ENCODE measurements at regions not wholly inside any gene's neighbourhood (a gene's known extent, or its start where the extent isn't known, plus 50 kb on each side); places are given as distances from the start of the nearest gene placed in this dataset.
"Not testable (repeated sequence)": the region's sequence is repeated elsewhere in the genome, so short reads cannot be mapped to it uniquely, and the experiment has no call there.

DNA sequence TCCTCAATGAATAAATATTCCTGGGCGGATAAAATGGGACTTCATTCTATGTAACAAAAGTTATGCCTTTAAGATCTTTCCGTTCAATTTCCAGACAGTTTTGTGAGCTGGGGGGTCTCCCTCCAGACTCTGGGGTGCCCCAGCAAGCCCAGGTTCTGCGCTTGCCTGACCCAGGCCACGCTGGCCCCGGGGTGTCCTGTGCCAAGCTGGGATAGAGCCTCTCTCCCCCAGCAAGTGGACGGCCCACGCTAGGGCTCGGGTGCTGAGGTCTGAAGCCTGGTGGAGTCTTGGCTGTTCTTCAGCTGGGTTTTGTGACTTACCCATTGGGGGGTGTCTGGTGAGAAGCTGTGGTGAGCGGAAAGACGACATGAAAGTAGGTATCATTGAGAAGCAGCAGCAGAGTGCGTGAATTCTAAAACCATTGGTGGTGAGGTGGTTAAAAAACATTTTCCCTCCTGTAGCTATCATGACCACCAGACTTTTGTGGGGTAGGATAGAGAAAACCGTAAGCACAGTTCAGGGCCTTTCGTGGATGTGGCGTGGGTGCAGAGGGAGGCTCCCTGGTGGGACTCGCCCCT lies 346.8 kb downstream of the ANAPC1 start:
- Mint-ChIP-seq H3K4me3 (ENCODE audit: unreplicated experiment) (no peak overlapping the region), H3K27ac (ENCODE audit: unreplicated experiment) (no peak overlapping the region), H3K36me3 (ENCODE audit: unreplicated experiment) (no peaks in the 10 kb centered on the region), H3K9me3 (ENCODE audit: unreplicated experiment) (peaks cover 4% of the 10 kb centered on the region), H3K27me3 (ENCODE audit: unreplicated experiment) (peaks cover 2% of the 10 kb centered on the region), H3K4me1 (ENCODE audit: low read depth, unreplicated experiment) (peaks cover 7% of the 10 kb centered on the region)
- no peak for DNase-seq
- TF ChIP-seq, protein P1, sequence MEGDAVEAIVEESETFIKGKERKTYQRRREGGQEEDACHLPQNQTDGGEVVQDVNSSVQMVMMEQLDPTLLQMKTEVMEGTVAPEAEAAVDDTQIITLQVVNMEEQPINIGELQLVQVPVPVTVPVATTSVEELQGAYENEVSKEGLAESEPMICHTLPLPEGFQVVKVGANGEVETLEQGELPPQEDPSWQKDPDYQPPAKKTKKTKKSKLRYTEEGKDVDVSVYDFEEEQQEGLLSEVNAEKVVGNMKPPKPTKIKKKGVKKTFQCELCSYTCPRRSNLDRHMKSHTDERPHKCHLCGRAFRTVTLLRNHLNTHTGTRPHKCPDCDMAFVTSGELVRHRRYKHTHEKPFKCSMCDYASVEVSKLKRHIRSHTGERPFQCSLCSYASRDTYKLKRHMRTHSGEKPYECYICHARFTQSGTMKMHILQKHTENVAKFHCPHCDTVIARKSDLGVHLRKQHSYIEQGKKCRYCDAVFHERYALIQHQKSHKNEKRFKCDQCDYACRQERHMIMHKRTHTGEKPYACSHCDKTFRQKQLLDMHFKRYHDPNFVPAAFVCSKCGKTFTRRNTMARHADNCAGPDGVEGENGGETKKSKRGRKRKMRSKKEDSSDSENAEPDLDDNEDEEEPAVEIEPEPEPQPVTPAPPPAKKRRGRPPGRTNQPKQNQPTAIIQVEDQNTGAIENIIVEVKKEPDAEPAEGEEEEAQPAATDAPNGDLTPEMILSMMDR (IDR thresholded peaks at IDR 0.05; ENCODE audit: partially characterized antibody, unreplicated experiment) = no peak

GRCh38 chr2:111539991-111540390 lies 344.0 kb downstream of the ANAPC1 start:
- not testable (repeated sequence) for H3K27me3 Mint-ChIP-seq (ENCODE audit: unreplicated experiment); H3K27ac Mint-ChIP-seq (ENCODE audit: unreplicated experiment); DNase-seq; H3K4me1 Mint-ChIP-seq (ENCODE audit: low read depth, unreplicated experiment); H3K4me3 Mint-ChIP-seq (ENCODE audit: unreplicated experiment); H3K9me3 Mint-ChIP-seq (ENCODE audit: unreplicated experiment); H3K36me3 Mint-ChIP-seq (ENCODE audit: unreplicated experiment)

DNA sequence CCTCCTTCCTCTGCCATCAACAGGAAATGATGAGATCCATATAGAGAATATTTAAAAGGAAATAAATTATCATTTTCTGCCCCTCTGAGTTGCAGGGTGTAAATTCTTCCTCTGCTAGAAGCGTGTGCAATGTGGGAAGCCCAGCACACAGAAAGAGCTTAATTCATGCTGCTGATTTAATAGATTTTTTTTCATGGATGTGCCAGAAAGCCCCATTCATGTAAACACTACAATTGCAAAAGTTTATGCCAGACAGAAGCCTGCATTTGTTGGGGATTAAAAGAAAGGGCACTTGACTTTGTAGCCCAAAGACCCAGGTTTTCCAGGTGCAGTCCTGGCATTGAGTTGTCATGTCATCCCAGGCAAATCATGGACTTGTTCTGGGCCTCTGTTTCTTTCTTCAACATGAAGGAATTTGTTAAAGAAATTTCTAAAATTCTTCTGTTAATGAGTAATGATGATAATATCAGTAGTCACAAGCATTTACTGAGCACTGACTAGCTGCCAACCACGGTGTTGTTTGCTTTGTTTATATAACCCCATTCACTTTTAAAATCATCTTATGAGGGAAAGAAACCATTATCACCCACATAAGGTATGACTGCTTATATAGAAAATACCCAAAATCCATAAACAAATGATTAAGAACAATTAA lies 341.7 kb downstream of the ANAPC1 start:
- not testable (repeated sequence) for H3K4me1 Mint-ChIP-seq (ENCODE audit: low read depth, unreplicated experiment); H3K27me3 Mint-ChIP-seq (ENCODE audit: unreplicated experiment); DNase-seq; H3K4me3 Mint-ChIP-seq (ENCODE audit: unreplicated experiment); H3K27ac Mint-ChIP-seq (ENCODE audit: unreplicated experiment); H3K9me3 Mint-ChIP-seq (ENCODE audit: unreplicated experiment); H3K36me3 Mint-ChIP-seq (ENCODE audit: unreplicated experiment)

DNA sequence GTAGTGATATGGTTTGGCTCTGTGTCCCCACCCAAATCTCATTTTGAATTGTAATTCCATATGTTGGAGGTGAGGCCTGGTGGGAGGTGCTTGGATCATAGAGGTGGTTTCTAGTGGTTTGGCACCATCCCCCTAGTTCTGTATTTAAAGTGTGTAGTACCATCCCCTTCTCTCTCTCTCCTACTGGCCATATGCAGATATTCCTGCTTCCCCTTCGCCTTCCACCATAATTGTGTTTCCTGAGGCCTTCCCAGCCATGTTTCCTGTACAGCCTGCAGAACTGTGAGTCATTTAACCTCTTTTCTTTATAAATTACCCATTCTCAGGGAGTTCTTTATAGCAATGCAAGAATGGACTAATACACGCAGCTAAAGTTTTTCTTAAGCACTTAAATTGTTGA lies 340.0 kb downstream of the ANAPC1 start:
- DNase-seq; H3K4me3 Mint-ChIP-seq (ENCODE audit: unreplicated experiment); H3K27ac Mint-ChIP-seq (ENCODE audit: unreplicated experiment); H3K4me1 Mint-ChIP-seq (ENCODE audit: low read depth, unreplicated experiment); H3K36me3 Mint-ChIP-seq (ENCODE audit: unreplicated experiment); H3K9me3 Mint-ChIP-seq (ENCODE audit: unreplicated experiment); H3K27me3 Mint-ChIP-seq (ENCODE audit: unreplicated experiment): not testable (repeated sequence)

DNA sequence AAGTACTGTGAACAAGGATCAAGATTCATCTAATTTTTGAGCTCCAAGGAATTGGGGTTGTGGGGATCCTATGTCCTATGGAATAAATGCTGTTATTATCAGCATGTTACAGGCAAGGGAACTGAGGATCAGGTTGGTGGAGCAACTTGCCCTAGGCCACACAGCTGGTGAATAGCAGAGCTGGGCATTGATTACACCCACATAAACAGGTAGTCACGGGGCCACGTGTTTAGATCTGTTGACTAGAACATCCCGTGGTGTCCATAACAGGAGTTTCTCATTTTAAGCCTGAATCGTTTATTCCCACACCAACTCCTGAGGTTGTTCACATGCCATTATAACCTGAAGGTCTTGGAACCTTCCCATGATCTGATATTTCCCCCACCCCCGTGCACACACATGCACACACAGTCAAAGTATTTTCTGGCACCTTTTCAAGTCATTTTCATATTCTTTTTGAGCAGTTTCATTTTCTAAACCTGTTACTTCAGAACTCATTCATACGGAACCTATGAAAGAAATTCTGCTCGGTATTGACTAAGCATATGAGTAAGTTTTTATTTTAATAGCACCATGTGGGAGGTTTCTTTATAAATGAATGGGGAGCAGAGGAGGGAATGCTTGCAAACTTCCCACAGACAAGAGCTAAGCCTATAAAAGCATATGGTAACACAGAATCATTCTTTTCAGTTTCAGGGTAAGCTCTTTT lies 338.1 kb downstream of the ANAPC1 start:
- not testable (repeated sequence) for H3K4me3 Mint-ChIP-seq (ENCODE audit: unreplicated experiment); H3K36me3 Mint-ChIP-seq (ENCODE audit: unreplicated experiment); H3K27me3 Mint-ChIP-seq (ENCODE audit: unreplicated experiment); H3K4me1 Mint-ChIP-seq (ENCODE audit: low read depth, unreplicated experiment); H3K9me3 Mint-ChIP-seq (ENCODE audit: unreplicated experiment); H3K27ac Mint-ChIP-seq (ENCODE audit: unreplicated experiment); DNase-seq

DNA sequence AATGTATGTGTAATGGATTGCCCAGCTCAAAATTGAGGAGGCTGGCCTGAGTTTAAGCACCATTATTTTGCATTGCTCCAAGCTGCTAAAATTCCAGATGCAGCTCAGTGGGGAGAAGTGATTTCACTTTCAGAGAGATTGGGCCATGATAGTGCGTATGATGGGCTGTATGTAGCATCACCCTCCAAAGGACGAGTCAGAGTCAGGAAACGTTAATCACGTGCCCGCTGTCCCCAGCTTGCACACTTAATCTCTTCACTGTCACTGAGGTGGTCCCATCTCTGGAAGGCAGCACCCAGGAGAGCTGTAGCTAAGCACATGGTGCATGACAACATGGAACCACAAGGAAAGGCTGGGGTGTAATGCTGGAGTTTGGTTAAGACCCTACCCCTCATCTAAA lies 337.4 kb downstream of the ANAPC1 start:
- not testable (repeated sequence) for H3K4me1 Mint-ChIP-seq (ENCODE audit: low read depth, unreplicated experiment); DNase-seq; H3K36me3 Mint-ChIP-seq (ENCODE audit: unreplicated experiment); H3K27me3 Mint-ChIP-seq (ENCODE audit: unreplicated experiment); H3K4me3 Mint-ChIP-seq (ENCODE audit: unreplicated experiment); H3K27ac Mint-ChIP-seq (ENCODE audit: unreplicated experiment); H3K9me3 Mint-ChIP-seq (ENCODE audit: unreplicated experiment)

DNA sequence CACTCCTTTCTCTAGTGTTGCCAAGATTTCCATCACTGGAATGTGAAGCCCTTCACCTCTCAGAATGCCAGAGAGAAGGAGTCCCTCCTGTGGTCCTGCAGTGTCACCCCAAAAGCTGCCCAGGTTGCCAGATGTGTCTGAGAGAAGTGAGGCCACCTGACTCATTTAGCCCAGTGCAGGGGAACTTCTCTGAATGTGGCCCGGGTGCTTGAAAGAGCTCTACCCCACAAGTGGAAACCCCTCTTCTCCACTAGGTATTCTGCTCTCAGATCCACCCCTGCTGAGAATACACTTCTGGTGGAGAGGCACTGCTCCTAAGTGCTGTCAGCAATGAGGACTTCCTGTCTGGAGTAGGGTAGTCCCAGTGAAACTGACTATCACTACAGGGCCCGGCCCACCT lies 334.8 kb downstream of the ANAPC1 start:
- H3K27me3 Mint-ChIP-seq (ENCODE audit: unreplicated experiment); H3K9me3 Mint-ChIP-seq (ENCODE audit: unreplicated experiment); H3K4me1 Mint-ChIP-seq (ENCODE audit: low read depth, unreplicated experiment); H3K4me3 Mint-ChIP-seq (ENCODE audit: unreplicated experiment); H3K27ac Mint-ChIP-seq (ENCODE audit: unreplicated experiment); DNase-seq; H3K36me3 Mint-ChIP-seq (ENCODE audit: unreplicated experiment): not testable (repeated sequence)

- H3K27ac Mint-ChIP-seq (ENCODE audit: unreplicated experiment); H3K9me3 Mint-ChIP-seq (ENCODE audit: unreplicated experiment); H3K4me1 Mint-ChIP-seq (ENCODE audit: low read depth, unreplicated experiment); H3K4me3 Mint-ChIP-seq (ENCODE audit: unreplicated experiment); DNase-seq; H3K27me3 Mint-ChIP-seq (ENCODE audit: unreplicated experiment); H3K36me3 Mint-ChIP-seq (ENCODE audit: unreplicated experiment): not testable (repeated sequence)
Measured at GRCh38 chr2:111551428-111551827, 332.6 kb downstream of the ANAPC1 start.

- DNase-seq; H3K9me3 Mint-ChIP-seq (ENCODE audit: unreplicated experiment); H3K36me3 Mint-ChIP-seq (ENCODE audit: unreplicated experiment); H3K27me3 Mint-ChIP-seq (ENCODE audit: unreplicated experiment); H3K4me3 Mint-ChIP-seq (ENCODE audit: unreplicated experiment); H3K4me1 Mint-ChIP-seq (ENCODE audit: low read depth, unreplicated experiment); H3K27ac Mint-ChIP-seq (ENCODE audit: unreplicated experiment): not testable (repeated sequence)
Measured at GRCh38 chr2:111552625-111553024, 331.4 kb downstream of the ANAPC1 start.

- H3K27ac Mint-ChIP-seq (ENCODE audit: unreplicated experiment); H3K9me3 Mint-ChIP-seq (ENCODE audit: unreplicated experiment); H3K27me3 Mint-ChIP-seq (ENCODE audit: unreplicated experiment); H3K4me3 Mint-ChIP-seq (ENCODE audit: unreplicated experiment); H3K36me3 Mint-ChIP-seq (ENCODE audit: unreplicated experiment); DNase-seq; H3K4me1 Mint-ChIP-seq (ENCODE audit: low read depth, unreplicated experiment): not testable (repeated sequence)
Measured at GRCh38 chr2:111559301-111559700, 324.7 kb downstream of the ANAPC1 start.

DNA sequence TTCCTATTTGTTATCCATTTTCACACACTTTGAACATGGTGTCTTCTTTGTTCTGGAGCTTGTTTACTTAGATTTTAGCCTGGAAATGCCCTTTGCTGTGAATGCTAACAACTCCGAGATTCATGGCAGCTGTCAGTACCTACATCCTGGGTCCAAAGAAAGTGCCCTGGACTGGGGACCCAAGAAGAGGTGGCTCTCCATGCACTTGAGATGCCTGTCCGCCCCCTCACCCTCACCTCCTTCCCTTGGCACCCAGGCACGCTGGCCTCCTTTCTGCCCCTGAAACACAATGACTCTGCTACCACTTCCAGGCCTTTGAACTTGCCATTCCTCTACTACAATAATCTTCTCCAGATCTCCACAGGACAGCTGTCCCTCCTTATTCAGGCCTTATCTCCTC lies 324.2 kb downstream of the ANAPC1 start:
- H3K27me3 Mint-ChIP-seq (ENCODE audit: unreplicated experiment); H3K27ac Mint-ChIP-seq (ENCODE audit: unreplicated experiment); H3K4me1 Mint-ChIP-seq (ENCODE audit: low read depth, unreplicated experiment); H3K9me3 Mint-ChIP-seq (ENCODE audit: unreplicated experiment); DNase-seq; H3K36me3 Mint-ChIP-seq (ENCODE audit: unreplicated experiment); H3K4me3 Mint-ChIP-seq (ENCODE audit: unreplicated experiment): not testable (repeated sequence)

Measured in glutamatergic neuron (in vitro differentiated cells).